GM23338 (cell line): ENCODE measurements at regions not wholly inside any gene's neighbourhood (a gene's known extent, or its start where the extent isn't known, plus 50 kb on each side); places are given as distances from the start of the nearest gene placed in this dataset.

ENCODE experiments used
- ATAC-seq: fragments of 200-7000 bp; cut with Tn5 transposase; 3 replicates; pipeline ENCODE4 v1.9.1; 2020
- DNase-seq: peaks from one replicate; pipeline ENCODE4 v3.0.0-alpha.2; 2015; ENCODE audit warnings: low spot score
- H2AFZ ChIP-seq: fragments of 200-600 bp; sonication (generic); 2 replicates; pipeline ENCODE4 v1.8.0; 2016; ENCODE audit warnings: antibody characterized with exemption, mild to moderate bottlenecking, moderate library complexity
- H3F3A ChIP-seq: fragments of 200-600 bp; sonication (generic); replicated peaks from 2 replicates; pipeline ENCODE4 v1.8.0; 2017; ENCODE audit warnings: antibody characterized with exemption, mixed run types, low read depth
- H3K27ac ChIP-seq: fragments of 200-600 bp; sonication (generic); 2 replicates; pipeline ENCODE4 v1.6.1; 2016; ENCODE audit warnings: low read depth
- H3K27me3 ChIP-seq: fragments of 200-600 bp; sonication (generic); 2 replicates; pipeline ENCODE4 v1.8.0; 2016; ENCODE audit warnings: mild to moderate bottlenecking, mixed run types, moderate library complexity; ENCODE audit not compliant: insufficient read depth
- H3K36me3 ChIP-seq: fragments of 200-600 bp; sonication (generic); 2 replicates; pipeline ENCODE4 v1.8.0; 2016; ENCODE audit warnings: mild to moderate bottlenecking; ENCODE audit not compliant: insufficient read depth
- H3K4me1 ChIP-seq: fragments of 200-600 bp; sonication (generic); 2 replicates; pipeline ENCODE4 v1.8.0; 2016; ENCODE audit warnings: mild to moderate bottlenecking, moderate library complexity; ENCODE audit not compliant: insufficient read depth
- H3K4me2 ChIP-seq: fragments of 200-600 bp; sonication (generic); 2 replicates; pipeline ENCODE4 v1.7.1; 2017; ENCODE audit warnings: mixed run types
- H3K4me3 ChIP-seq: fragments of 200-600 bp; sonication (generic); 2 replicates; pipeline ENCODE4 v1.6.1; 2016; ENCODE audit warnings: mixed run types
- H3K79me2 ChIP-seq: fragments of 200-600 bp; sonication (generic); replicated peaks from 2 replicates; pipeline ENCODE4 v1.8.0; 2017; ENCODE audit warnings: mild to moderate bottlenecking; ENCODE audit not compliant: insufficient read depth
- H3K9me2 ChIP-seq: fragments of 200-600 bp; sonication (generic); 2 replicates; pipeline ENCODE4 v1.8.0; 2017; ENCODE audit not compliant: insufficient read depth
- H4K20me1 ChIP-seq: fragments of 200-600 bp; sonication (generic); replicated peaks from 2 replicates; pipeline ENCODE4 v1.8.0; 2017; ENCODE audit warnings: mild to moderate bottlenecking; ENCODE audit not compliant: insufficient read depth
- H3K27ac Mint-ChIP-seq: 2 replicates; pipeline ENCODE4 v1.8.0; 2020; ENCODE audit warnings: inconsistent platforms, mild to moderate bottlenecking, moderate library complexity, mixed read lengths
- H3K27me3 Mint-ChIP-seq: 3 replicates; pipeline ENCODE4 v1.8.0; 2022; ENCODE audit warnings: low read depth, mild to moderate bottlenecking, moderate library complexity, mixed read lengths, inconsistent platforms; ENCODE audit not compliant: insufficient read depth, poor library complexity
- H3K36me3 Mint-ChIP-seq: 3 replicates; pipeline ENCODE4 v1.8.0; 2021; ENCODE audit warnings: low read depth, mild to moderate bottlenecking, inconsistent platforms, moderate library complexity, mixed read lengths
- H3K4me1 Mint-ChIP-seq: 3 replicates; pipeline ENCODE4 v1.8.0; 2020; ENCODE audit warnings: mild to moderate bottlenecking, inconsistent platforms, mixed read lengths
- H3K4me3 Mint-ChIP-seq: 3 replicates; pipeline ENCODE4 v1.8.0; 2021; ENCODE audit warnings: moderate library complexity, mild to moderate bottlenecking, inconsistent platforms, mixed read lengths
- H3K9me3 Mint-ChIP-seq: 3 replicates; pipeline ENCODE4 v1.8.0; 2020; ENCODE audit warnings: moderate library complexity, mild to moderate bottlenecking, inconsistent platforms, mixed read lengths
- ETS1 ChIP-seq: IDR thresholded peaks from 2 replicates; pipeline ENCODE4 v1.6.1; 2016; ENCODE audit warnings: antibody characterized with exemption
- EZH2 ChIP-seq: fragments of 200-600 bp; sonication (generic); IDR thresholded peaks from one replicate; pipeline ENCODE4 v1.8.0; 2017; ENCODE audit warnings: antibody characterized with exemption, mild to moderate bottlenecking, low read depth; ENCODE audit not compliant: unreplicated experiment
- NANOG ChIP-seq: IDR thresholded peaks from 2 replicates; pipeline ENCODE4 v1.6.1; 2016; ENCODE audit warnings: antibody characterized with exemption, borderline replicate concordance
- ZNF114 ChIP-seq: fragments of 250-450 bp; sonication (Bioruptor Pico); IDR thresholded peaks from 2 replicates; pipeline ENCODE4 v1.5.0; 2020; ENCODE audit warnings: mild to moderate bottlenecking, moderate library complexity
- ZNF462 ChIP-seq: fragments of 250-450 bp; sonication (Bioruptor Pico); IDR thresholded peaks from 2 replicates; pipeline ENCODE4 v1.5.0; 2020; ENCODE audit warnings: mild to moderate bottlenecking, moderate library complexity

- TF ChIP-seq ZNF462 (CRISPR knock-in tag) = no peak
- TF ChIP-seq ZNF114 (CRISPR knock-in tag) = no peak
- no peak for TF ChIP-seq EZH2
- no peak for TF ChIP-seq NANOG
- no peak for TF ChIP-seq ETS1
These were observed 239.1 kb downstream of the THBS2 start (continued) for GRCh38 chr6:169014211-169015197.

GRCh38 chr6:169009628-169010027 lies 244.0 kb downstream of the THBS2 start:
- H3K9me2 ChIP-seq = peaks cover 3% of the 10 kb centered on the region
- no peak overlapping the region for H3K27ac ChIP-seq
- no peaks in the 10 kb centered on the region for H3F3A ChIP-seq
- Mint-ChIP-seq H3K4me1 (peaks cover 26% of the 10 kb centered on the region), H3K9me3 (peaks cover 59% of the 10 kb centered on the region), H3K4me3 (no peak overlapping the region), H3K36me3 (peaks cover 50% of the 10 kb centered on the region), H3K27me3 (peaks cover 6% of the 10 kb centered on the region), H3K27ac (no peak overlapping the region)
- no peak overlapping the region for H3K4me2 ChIP-seq
- H2AFZ ChIP-seq = no peak overlapping the region
- H4K20me1 ChIP-seq = no peaks in the 10 kb centered on the region
- no peak overlapping the region for H3K4me3 ChIP-seq
- no peaks in the 10 kb centered on the region for H3K27me3 ChIP-seq
- ATAC-seq = no peak
- peaks cover 6% of the 10 kb centered on the region for H3K36me3 ChIP-seq
- no peak for DNase-seq
- H3K79me2 ChIP-seq = no peaks in the 10 kb centered on the region
- peaks cover 20% of the 10 kb centered on the region for H3K4me1 ChIP-seq
- TF ChIP-seq ZNF462 (CRISPR knock-in tag) = no peak
